ENCODE measurements at regions not wholly inside any gene's neighbourhood (a gene's known extent, or its start where the extent isn't known, plus 50 kb on each side); places are given as distances from the start of the nearest gene placed in this dataset.

DNA sequence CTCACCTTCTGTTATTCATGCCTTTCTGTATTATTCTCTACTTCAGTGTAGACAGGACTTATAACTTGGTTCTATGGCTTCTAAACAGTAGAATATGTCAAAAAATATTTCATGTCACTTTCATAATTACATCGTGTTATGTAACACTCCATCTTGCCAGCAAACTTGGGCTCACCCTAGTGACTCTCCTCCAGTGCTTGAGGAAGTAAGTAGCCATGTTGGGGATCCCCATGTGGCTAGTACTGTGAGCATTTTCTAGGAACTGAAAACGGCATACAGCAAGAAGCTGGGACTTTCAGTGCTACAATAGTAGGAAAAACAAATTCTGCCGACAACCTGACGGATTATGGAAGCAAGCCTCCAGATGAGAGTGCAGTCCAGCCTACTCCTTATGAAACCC, 495.6 kb downstream of the SLITRK6 start:
- TF ChIP-seq EZH2 (IDR thresholded peaks at IDR 0.05; ENCODE audit: insufficient read depth, poor library complexity, severe bottlenecking) (no peak), EZH2phosphoT487 (IDR thresholded peaks at IDR 0.05; ENCODE audit: insufficient read depth, low read depth) (no peak)
